ENCODE measurements at regions not wholly inside any gene's neighbourhood (a gene's known extent, or its start where the extent isn't known, plus 50 kb on each side); places are given as distances from the start of the nearest gene placed in this dataset.

GRCh38 chr4:188911707-188912106 is 772.5 kb downstream of the TRIML1 start:
- POLR2A ChIA-PET (ENCODE audit: unreplicated experiment), result no interaction called here

More at GRCh38 chr4:188911707-188912106, 772.5 kb downstream of the TRIML1 start:
- Histone ChIP-seq H4K20me1 (ENCODE audit: insufficient read depth, low read length) (no peaks in the 10 kb centered on the region), H3K4me1 (ENCODE audit: control insufficient read depth, insufficient read depth, low read length) (no peaks in the 10 kb centered on the region), H3K18ac (ENCODE audit: low read depth, low read length) (no peak overlapping the region), H3K27me3 (ENCODE audit: control insufficient read depth, insufficient read depth, low read length) (no peaks in the 10 kb centered on the region), H3K79me1 (ENCODE audit: low read depth in 1 of 2, low read length in 2 of 2) (no peaks in the 10 kb centered on the region), H3K4me2 (ENCODE audit: low read depth, low read length) (no peak overlapping the region), H2BK20ac (ENCODE audit: low read depth, low read length) (no peak overlapping the region), H4K5ac (ENCODE audit: low read depth, low read length) (no peak overlapping the region), H3K36me3 (ENCODE audit: control insufficient read depth, insufficient read depth, low read length) (no peaks in the 10 kb centered on the region), H3K4me3 (ENCODE audit: insufficient read depth, low read depth, low read length) (no peak overlapping the region), H3K4ac (ENCODE audit: low read depth, low read length) (no peak overlapping the region), H3K56ac (ENCODE audit: extremely low read depth, insufficient read depth, low read length) (no peak overlapping the region), H2BK5ac (ENCODE audit: low read depth, low read length, poor library complexity, severe bottlenecking) (no peak overlapping the region), H3K27ac (ENCODE audit: insufficient read depth, low read length) (no peak overlapping the region), H3K9me3 (ENCODE audit: control insufficient read depth, insufficient read depth, low read length) (peaks cover 2% of the 10 kb centered on the region; the same call in 1 of the 2 replicates), H3K9ac (ENCODE audit: low read depth, low read length) (no peak overlapping the region), H2AK9ac (replicated peaks; ENCODE audit: low read depth, low read length, poor library complexity) (no peak overlapping the region), H3K9me1 (ENCODE audit: insufficient read depth, low read length) (no peaks in the 10 kb centered on the region), H2AFZ (replicated peaks; ENCODE audit: low read length, poor library complexity) (no peak overlapping the region), H4K8ac (ENCODE audit: low read depth in 2 of 2, low read length in 2 of 2) (no peak overlapping the region), H3K14ac (replicated peaks; ENCODE audit: low read depth, low read length) (no peak overlapping the region), H2BK120ac (ENCODE audit: low read depth, low read length) (no peak overlapping the region), H2AK5ac (ENCODE audit: low read depth, low read length) (no peak overlapping the region), H2BK15ac (ENCODE audit: low read depth, low read length) (no peak overlapping the region), H3K23ac (ENCODE audit: low read depth, low read length) (no peak overlapping the region), H4K91ac (ENCODE audit: insufficient read depth, low read depth, low read length) (no peak overlapping the region)
- no peak for DNase-seq
- in situ Hi-C loops (cut with MboI; ENCODE audit: low sequenced_read_pairs) (no loop called here), intact Hi-C loops (cut with micrococcal nuclease) (no loop called here), dilution Hi-C loops (cut with HindIII; ENCODE audit: low sequenced_read_pairs, unreplicated experiment) (no loop called here)
- TF ChIP-seq MAZ (IDR thresholded peaks at IDR 0.05; ENCODE audit: borderline replicate concordance, low read depth, low read length), result no peak
- no peak for TF ChIP-seq CEBPB (IDR thresholded peaks at IDR 0.05; ENCODE audit: low read depth, low read length)
- TF ChIP-seq MAFK (IDR thresholded peaks at IDR 0.05; ENCODE audit: low read depth, low read length), result no peak
- TF ChIP-seq RCOR1 (IDR thresholded peaks at IDR 0.05; ENCODE audit: insufficient replicate concordance, low read length), result no peak
- TF ChIP-seq, protein P1, sequence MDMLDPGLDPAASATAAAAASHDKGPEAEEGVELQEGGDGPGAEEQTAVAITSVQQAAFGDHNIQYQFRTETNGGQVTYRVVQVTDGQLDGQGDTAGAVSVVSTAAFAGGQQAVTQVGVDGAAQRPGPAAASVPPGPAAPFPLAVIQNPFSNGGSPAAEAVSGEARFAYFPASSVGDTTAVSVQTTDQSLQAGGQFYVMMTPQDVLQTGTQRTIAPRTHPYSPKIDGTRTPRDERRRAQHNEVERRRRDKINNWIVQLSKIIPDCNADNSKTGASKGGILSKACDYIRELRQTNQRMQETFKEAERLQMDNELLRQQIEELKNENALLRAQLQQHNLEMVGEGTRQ (IDR thresholded peaks at IDR 0.05; ENCODE audit: low read depth, low read length), result no peak
- no peak for TF ChIP-seq ELK1 (IDR thresholded peaks at IDR 0.05; ENCODE audit: borderline replicate concordance, low read depth, low read length)
- no peak for TF ChIP-seq CHD1 (IDR thresholded peaks at IDR 0.05; ENCODE audit: low read depth, low read length)
- TF ChIP-seq BHLHE40 (IDR thresholded peaks at IDR 0.05; ENCODE audit: low read depth, low read length), result no peak
- no peak for TF ChIP-seq MXI1 (IDR thresholded peaks at IDR 0.05; ENCODE audit: borderline replicate concordance, low read depth, low read length)
- no peak for TF ChIP-seq RFX5 (IDR thresholded peaks at IDR 0.05; ENCODE audit: low read depth, low read length)
- no peak for TF ChIP-seq FOS (IDR thresholded peaks at IDR 0.05; ENCODE audit: low read depth, low read length)
- TF ChIP-seq POLR2A (IDR thresholded peaks at IDR 0.05; ENCODE audit: low read depth, low read length), result no peak
- TF ChIP-seq CTCF (conservative IDR thresholded peaks at IDR 0.05; ENCODE audit: low read depth, low read length), result no peak
- TF ChIP-seq SMC3 (IDR thresholded peaks at IDR 0.05; ENCODE audit: low read depth, low read length), result no peak
- WGBS, 2 experiments (ENCODE audit: extremely low coverage in 2 of 2, insufficient read length in 1 of 2), result no CpG with 5 or more reads among the region's 5 CpGs
- CTCF ChIA-PET, result no interaction called here
- no peak for ATAC-seq (ENCODE audit: low read depth)
- no TSS peak for BruUV-seq (replicated peaks)

All from IMR-90 (cell line).